Amygdala (tissue), 56 donors: ENCODE measurements at regions not wholly inside any gene's neighbourhood (a gene's known extent, or its start where the extent isn't known, plus 50 kb on each side); places are given as distances from the start of the nearest gene placed in this dataset.
A peak's percentile ranks its signal among the peaks of the same experiment; 100 is the strongest.

Source experiments
- DNase-seq, 56 donors: peaks; one replicate each; lab custom pipeline; 2025; lab: John Stamatoyannopoulos, UW

GRCh38 chr16:6195966-6196365 is 1098.4 kb upstream of the EEF2KMT start:
- DNase-seq, result no peak

- no peak for DNase-seq
Observed at GRCh38 chr16:6193718-6194117, 1096.1 kb upstream of the EEF2KMT start.

- no peak for DNase-seq
Observed at GRCh38 chr16:6192984-6193383, 1095.4 kb upstream of the EEF2KMT start.

- no peak for DNase-seq
Observed at GRCh38 chr16:6192532-6192931, 1094.9 kb upstream of the EEF2KMT start.

GRCh38 chr16:6190776-6191175 is 1093.2 kb upstream of the EEF2KMT start:
- peak in 1 of 56 donors; percentile 0 for DNase-seq

GRCh38 chr16:6189216-6189615 is 1091.6 kb upstream of the EEF2KMT start:
- peak in 2 of 56 donors; percentile 1 to 2 for DNase-seq

- no peak for DNase-seq
Observed at GRCh38 chr16:6177616-6178180, 1080.1 kb upstream of the EEF2KMT start.

GRCh38 chr16:6170022-6170421 is 1072.4 kb upstream of the EEF2KMT start:
- no peak for DNase-seq

- no peak for DNase-seq
Observed at GRCh38 chr16:6165330-6165979, 1067.9 kb upstream of the EEF2KMT start.

GRCh38 chr16:6160871-6161270 is 1063.3 kb upstream of the EEF2KMT start:
- DNase-seq, result no peak

GRCh38 chr16:6160303-6160702 is 1062.7 kb upstream of the EEF2KMT start:
- DNase-seq, result no peak

GRCh38 chr16:6157806-6158205 is 1060.2 kb upstream of the EEF2KMT start:
- no peak for DNase-seq

- DNase-seq, result no peak
Observed at GRCh38 chr16:6155271-6155670, 1057.7 kb upstream of the EEF2KMT start.

- DNase-seq, result no peak
Observed at GRCh38 chr16:6153901-6154300, 1056.3 kb upstream of the EEF2KMT start.

- no peak for DNase-seq
Observed at GRCh38 chr16:6149031-6149430, 1051.4 kb upstream of the EEF2KMT start.

- no peak for DNase-seq
Observed at GRCh38 chr16:6148361-6148760, 1050.8 kb upstream of the EEF2KMT start.

GRCh38 chr16:6146874-6147425 is 1049.4 kb upstream of the EEF2KMT start:
- peak in 2 of 56 donors; percentile 19 to 32 for DNase-seq

GRCh38 chr16:6146356-6146755 is 1048.8 kb upstream of the EEF2KMT start:
- no peak for DNase-seq

GRCh38 chr16:6144463-6144862 is 1046.9 kb upstream of the EEF2KMT start:
- no peak for DNase-seq

- no peak for DNase-seq
Observed at GRCh38 chr16:6143020-6143419, 1045.4 kb upstream of the EEF2KMT start.

- no peak for DNase-seq
Observed at GRCh38 chr16:6133009-6133557, 1035.5 kb upstream of the EEF2KMT start.

- peak in 2 of 56 donors; percentile 1 for DNase-seq
Observed at GRCh38 chr16:6132121-6132520, 1034.5 kb upstream of the EEF2KMT start.
